ENCODE measurements at regions not wholly inside any gene's neighbourhood (a gene's known extent, or its start where the extent isn't known, plus 50 kb on each side); places are given as distances from the start of the nearest gene placed in this dataset.

GRCh38 chr13:105506463-105506862, 1029.0 kb downstream of the EFNB2 start:
- DNase-seq (ENCODE audit: low spot score), result no peak
- intact Hi-C loops (cut with DNase I), result no loop called here

- intact Hi-C loops (cut with DNase I), result no loop called here
Observed at GRCh38 chr13:105502193-105502592, 1033.3 kb downstream of the EFNB2 start.

GRCh38 chr13:105497597-105497996, 1037.9 kb downstream of the EFNB2 start:
- intact Hi-C loops (cut with DNase I), result no loop called here
- no peak for DNase-seq (ENCODE audit: low spot score)

More at GRCh38 chr13:105502193-105502592, 1033.3 kb downstream of the EFNB2 start:
- DNase-seq (ENCODE audit: low spot score), result no peak

DNA sequence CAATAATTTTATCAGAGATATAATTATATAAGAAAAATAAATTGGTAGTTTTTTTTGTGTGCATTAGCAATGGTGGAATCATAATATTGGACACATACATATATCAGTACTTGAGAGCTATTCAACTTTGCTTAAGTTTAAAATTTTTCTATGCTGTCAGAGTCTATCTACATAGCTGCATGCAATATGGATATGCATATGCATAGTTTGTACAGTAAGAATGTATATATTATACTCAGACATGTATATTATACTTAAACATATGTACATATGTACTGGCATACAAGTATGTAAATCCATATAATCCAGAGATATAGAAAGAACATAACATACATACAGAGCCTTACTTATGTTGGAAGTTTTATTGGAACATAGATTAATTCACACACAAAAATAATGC, 1043.2 kb downstream of the EFNB2 start:
- DNase-seq (ENCODE audit: low spot score), result no peak
- intact Hi-C loops (cut with DNase I), result no loop called here

- intact Hi-C loops (cut with DNase I), result no loop called here
- no peak for DNase-seq (ENCODE audit: low spot score)
Observed at GRCh38 chr13:105491345-105491744, 1044.1 kb downstream of the EFNB2 start.

GRCh38 chr13:105485081-105485480, 1050.4 kb downstream of the EFNB2 start:
- DNase-seq (ENCODE audit: low spot score), result no peak
- intact Hi-C loops (cut with DNase I), result no loop called here

- DNase-seq (ENCODE audit: low spot score), result no peak
- intact Hi-C loops (cut with DNase I), result no loop called here
Observed at GRCh38 chr13:105474983-105475610, 1060.4 kb downstream of the EFNB2 start.

GRCh38 chr13:105471673-105472072, 1063.8 kb downstream of the EFNB2 start:
- DNase-seq (ENCODE audit: low spot score), result no peak
- intact Hi-C loops (cut with DNase I), result no loop called here

GRCh38 chr13:105466376-105466775, 1069.1 kb downstream of the EFNB2 start:
- intact Hi-C loops (cut with DNase I), result no loop called here
- no peak for DNase-seq (ENCODE audit: low spot score)

- DNase-seq (ENCODE audit: low spot score), result no peak
- intact Hi-C loops (cut with DNase I), result no loop called here
Observed at GRCh38 chr13:105465745-105466144, 1069.7 kb downstream of the EFNB2 start, which contains the start of gene DAOA. TSS of gene DAOA (plus strand) at chr13:105466045.

GRCh38 chr13:105465251-105465650, 1070.2 kb downstream of the EFNB2 start:
- intact Hi-C loops (cut with DNase I), result no loop called here
- DNase-seq (ENCODE audit: low spot score), result no peak

GRCh38 chr13:105464249-105464648, 1071.2 kb downstream of the EFNB2 start:
- no peak for DNase-seq (ENCODE audit: low spot score)
- intact Hi-C loops (cut with DNase I), result no loop called here

GRCh38 chr13:105463011-105463501, 1072.4 kb downstream of the EFNB2 start:
- intact Hi-C loops (cut with DNase I), result no loop called here
- no peak for DNase-seq (ENCODE audit: low spot score)

DNA sequence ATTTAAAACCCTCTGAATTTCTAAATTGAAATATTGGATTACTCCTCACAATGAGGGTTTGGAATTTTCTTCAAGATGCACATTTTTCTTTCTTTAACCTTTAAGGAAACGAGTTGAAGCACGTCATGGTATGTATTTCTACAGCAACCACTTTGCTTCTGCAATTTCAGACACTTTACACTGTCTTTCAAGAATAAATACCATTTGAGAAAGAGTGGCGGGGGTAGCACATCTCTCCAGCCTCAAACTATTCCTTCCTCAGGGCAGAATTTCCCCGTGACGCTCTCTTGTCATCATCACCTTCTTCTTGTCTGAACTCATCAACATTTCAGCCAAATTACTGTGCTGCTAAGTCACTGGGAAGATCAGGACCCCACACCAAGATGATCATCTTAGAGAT, 1073.4 kb downstream of the EFNB2 start:
- intact Hi-C loops (cut with DNase I), result no loop called here
- no peak for DNase-seq (ENCODE audit: low spot score)

DNA sequence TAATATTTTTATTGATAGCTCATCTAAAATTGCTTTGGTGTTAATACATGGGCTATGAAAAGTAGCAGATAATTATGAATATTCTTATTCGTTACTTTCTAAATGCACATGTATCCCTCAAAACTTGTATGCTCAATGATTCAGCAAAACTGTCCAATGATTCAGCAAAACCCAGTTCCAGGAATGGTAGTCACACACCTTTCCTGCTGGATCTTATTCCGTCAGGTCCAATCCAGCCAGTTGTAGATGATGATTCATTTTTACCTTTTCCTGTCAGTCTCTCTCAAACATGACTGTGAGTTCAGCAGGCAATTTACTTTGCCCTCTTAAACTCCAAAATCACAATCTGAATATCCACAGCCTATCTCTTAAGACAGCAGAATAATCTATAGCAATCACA, 1082.6 kb downstream of the EFNB2 start:
- DNase-seq (ENCODE audit: low spot score), result no peak
- intact Hi-C loops (cut with DNase I), result no loop called here

DNA sequence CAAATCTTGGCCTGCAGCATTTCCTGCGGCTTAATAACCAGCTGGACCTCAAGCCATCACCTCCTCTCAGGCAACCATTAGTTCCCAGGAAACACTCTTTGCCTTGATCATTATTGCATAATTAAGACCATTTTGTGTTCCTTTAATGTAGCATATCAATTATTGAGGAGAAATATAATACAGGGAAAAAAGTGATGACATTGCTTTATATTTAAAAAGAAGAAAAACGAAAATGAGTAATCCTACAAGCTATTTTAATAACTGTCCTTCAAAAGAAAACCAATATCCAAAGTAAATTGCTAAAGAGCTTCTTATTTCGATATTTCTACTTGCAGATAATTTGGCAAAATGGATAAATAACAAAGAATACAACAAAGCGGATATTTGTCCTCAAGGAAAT, 1084.7 kb downstream of the EFNB2 start:
- intact Hi-C loops (cut with DNase I), result no loop called here
- DNase-seq (ENCODE audit: low spot score), result no peak

GRCh38 chr13:105448811-105449210, 1086.7 kb downstream of the EFNB2 start:
- intact Hi-C loops (cut with DNase I), result no loop called here

DNA sequence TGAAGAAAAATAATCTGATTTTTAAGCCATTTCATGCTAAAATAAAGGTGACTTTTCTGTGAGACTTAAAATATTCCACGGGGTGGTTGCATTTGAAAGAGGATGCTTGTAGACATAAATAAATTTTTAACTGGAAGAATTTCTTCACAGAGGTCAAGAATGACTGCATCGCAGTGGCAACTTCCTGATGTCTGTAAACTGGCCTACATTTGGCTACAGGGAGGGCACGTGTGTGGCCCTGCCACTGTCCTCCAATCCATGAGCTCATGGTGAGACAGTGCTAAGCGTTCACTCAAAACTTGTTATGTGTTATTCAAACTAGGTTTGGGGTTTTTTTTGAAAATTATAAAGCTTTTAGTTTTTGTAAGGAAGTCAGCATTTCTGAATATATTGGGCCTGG, 1089.3 kb downstream of the EFNB2 start:
- DNase-seq (ENCODE audit: low spot score), result no peak
- intact Hi-C loops (cut with DNase I), result no loop called here

More at GRCh38 chr13:105448811-105449210, 1086.7 kb downstream of the EFNB2 start:
- no peak for DNase-seq (ENCODE audit: low spot score)

DNA sequence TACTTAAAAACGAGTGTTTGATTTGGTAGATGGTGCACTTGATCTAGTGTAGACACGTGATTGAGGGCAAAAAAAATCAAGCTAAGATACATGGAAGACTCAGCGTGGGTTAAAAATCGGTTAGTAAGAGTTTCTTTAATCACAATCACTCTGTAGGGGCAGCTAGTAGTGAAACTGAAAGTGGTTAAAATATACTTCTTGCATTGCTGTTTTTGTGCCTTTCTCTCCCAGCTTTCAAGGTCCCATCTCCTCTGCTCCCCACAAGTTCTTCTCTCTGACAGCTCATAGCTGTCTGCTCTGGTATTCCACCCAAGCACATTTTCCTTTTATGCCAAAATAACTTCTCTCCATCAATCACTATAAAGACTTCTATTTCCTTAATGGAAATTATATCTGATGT, 1089.7 kb downstream of the EFNB2 start:
- DNase-seq (ENCODE audit: low spot score), result no peak
- intact Hi-C loops (cut with DNase I), result no loop called here

- intact Hi-C loops (cut with DNase I), result no loop called here
- no peak for DNase-seq (ENCODE audit: low spot score)
Observed at GRCh38 chr13:105442949-105443699, 1092.3 kb downstream of the EFNB2 start.

- no peak for DNase-seq (ENCODE audit: low spot score)
- intact Hi-C loops (cut with DNase I), result no loop called here
Observed at GRCh38 chr13:105442040-105442439, 1093.4 kb downstream of the EFNB2 start.

Measured in cardiac septum (tissue), 1 donor.